K562 (cell line): ENCODE measurements at regions not wholly inside any gene's neighbourhood (a gene's known extent, or its start where the extent isn't known, plus 50 kb on each side); places are given as distances from the start of the nearest gene placed in this dataset.

Source experiments
- BRCA1 ChIP-seq, 2 experiments: fragments of 450-650 bp in 1 of 2; sonication (generic) in 1 of 2; formaldehyde crosslinking in 1 of 2; IDR thresholded peaks; 2 replicates each; pipeline versions ENCODE4 v1.5.0 to v1.6.1; 2017 to 2020; ENCODE audit warnings: mild to moderate bottlenecking in 1 of 2, missing genetic modification reagents in 1 of 2
- BRD4 ChIP-seq: fragments of 200-600 bp; sonication (generic); IDR thresholded peaks from 2 replicates; pipeline ENCODE4 v1.6.1; 2017; ENCODE audit warnings: inconsistent platforms
- CTCF ChIP-seq, 3 experiments: IDR thresholded peaks in 2 of 3; conservative IDR thresholded peaks in 1 of 3; 2 replicates each; pipeline ENCODE4 v1.5.1; 2011 to 2012; ENCODE audit warnings: low read length in 3 of 3, mild to moderate bottlenecking in 3 of 3, control low read depth in 2 of 3, improper control_type of control experiment in 1 of 3, inconsistent platforms in 1 of 3, low read depth in 1 of 3, mixed read lengths in 1 of 3, moderate library complexity in 1 of 3; ENCODE audit not compliant: insufficient read depth in 2 of 3
- HSF4 ChIP-seq: fragments of 250-450 bp; sonication (Bioruptor Pico); IDR thresholded peaks from 2 replicates; pipeline ENCODE4 v2.1.2; 2022; ENCODE audit warnings: mild to moderate bottlenecking, moderate library complexity, borderline replicate concordance
- NFE2 ChIP-seq: IDR thresholded peaks from 2 replicates; pipeline ENCODE4 v1.6.1; 2014; ENCODE audit warnings: antibody characterized with exemption, low read depth
- NR2C2 ChIP-seq, 2 experiments: fragments of 200-800 bp in 1 of 2; sonication (Bioruptor generic) in 1 of 2; sonication (generic) in 1 of 2; formaldehyde crosslinking in 1 of 2; IDR thresholded peaks; 2 replicates each; pipeline versions ENCODE4 v1.6.1 to v1.8.0; 2016 to 2022; ENCODE audit warnings: mild to moderate bottlenecking in 1 of 2, missing compliant biosample characterization in 1 of 2, missing genetic modification characterization in 1 of 2, missing genetic modification reagents in 1 of 2

- no peak for TF ChIP-seq BRCA1 (IDR thresholded peaks at IDR 0.05)
- no peak for TF ChIP-seq BRCA1 (CRISPR knock-in tag; IDR thresholded peaks at IDR 0.05)
- TF ChIP-seq HSF4 = no peak
- TF ChIP-seq NR2C2 (CRISPR knock-in tag; IDR thresholded peaks at IDR 0.05) = no peak
- no peak for TF ChIP-seq NR2C2 (tag; IDR thresholded peaks at IDR 0.05)
- TF ChIP-seq BRD4 = no peak
- no peak for TF ChIP-seq NFE2
- TF ChIP-seq CTCF (IDR thresholded peaks at IDR 0.05 in 2 of 3, conservative IDR thresholded peaks at IDR 0.05 in 1 of 3; ENCODE audit: insufficient read depth in 2 of 3, low read depth in 1 of 3, low read length in 3 of 3) = no peak
These were observed 592.3 kb downstream of the TMEM114 start for GRCh38 chr16:7997966-7998365.
